ENCODE measurements at regions not wholly inside any gene's neighbourhood (a gene's known extent, or its start where the extent isn't known, plus 50 kb on each side); places are given as distances from the start of the nearest gene placed in this dataset.
A peak's percentile ranks its signal among the peaks of the same experiment; 100 is the strongest.

- Histone ChIP-seq H3K27ac (ENCODE audit: low read depth in 2 of 2, low read length in 1 of 2) (no peak overlapping the region), H3K4me3 (ENCODE audit: low read depth in 1 of 2, low read length in 2 of 2) (no peak overlapping the region), H3K9me3 (ENCODE audit: control insufficient read depth in 2 of 2, insufficient read depth in 1 of 2, low read depth in 1 of 2, low read length in 1 of 2) (no peaks in the 10 kb centered on the region), H3K27me3 (ENCODE audit: control insufficient read depth in 1 of 2, insufficient read depth in 2 of 2, low read length in 2 of 2) (no peaks in the 10 kb centered on the region), H3K4me1 (ENCODE audit: control insufficient read depth in 2 of 2, insufficient read depth in 2 of 2, low read length in 1 of 2) (peaks cover 0 to 5% of the 10 kb centered on the region in 2 donors), H3K36me3 (ENCODE audit: control insufficient read depth in 2 of 2, insufficient read depth in 2 of 2, low read length in 1 of 2) (no peaks in the 10 kb centered on the region)
Observed at GRCh38 chr4:105023668-105024055, 123.0 kb upstream of the TET2 start.

DNA sequence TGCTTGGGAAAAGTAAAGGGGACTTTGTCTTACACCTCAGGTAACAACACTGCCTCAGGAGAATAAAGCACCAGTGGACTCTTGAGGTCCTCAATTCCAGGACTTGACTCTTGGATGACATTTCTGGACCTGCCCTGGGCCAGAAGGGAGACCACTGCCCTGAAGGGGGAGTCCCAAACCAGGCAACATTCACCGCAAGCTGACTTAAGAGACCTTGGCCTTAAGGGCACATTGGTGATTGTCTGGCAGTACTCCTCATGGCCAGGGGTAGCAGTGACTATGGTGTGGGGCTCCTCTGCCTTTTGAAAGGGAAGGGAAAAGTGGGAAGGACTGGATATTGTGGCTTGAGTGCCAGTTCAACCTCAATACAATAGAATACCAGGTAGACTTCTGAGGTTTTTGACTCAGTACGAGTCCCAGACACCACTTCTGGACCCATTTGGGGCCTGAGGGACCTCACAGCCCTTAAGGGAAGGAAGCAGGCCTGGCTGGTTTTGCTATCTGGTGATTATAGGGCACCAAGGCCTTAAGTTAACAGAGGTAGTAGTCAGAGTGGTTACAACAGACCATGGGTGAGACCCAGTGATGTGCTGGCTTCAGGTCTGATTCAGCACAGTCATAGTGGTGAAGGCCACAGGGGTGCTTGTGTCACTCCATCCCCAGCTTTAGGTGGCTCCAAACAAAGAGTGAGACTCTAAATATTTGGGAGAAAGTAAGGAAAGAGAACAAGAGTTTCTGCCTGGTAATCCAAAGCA lies 121.2 kb upstream of the TET2 start:
- Histone ChIP-seq H3K27me3 (ENCODE audit: control insufficient read depth in 1 of 2, insufficient read depth in 2 of 2, low read length in 2 of 2) (no peaks in the 10 kb centered on the region), H3K4me1 (ENCODE audit: control insufficient read depth in 2 of 2, insufficient read depth in 2 of 2, low read length in 1 of 2) (peaks cover 0 to 5% of the 10 kb centered on the region in 2 donors), H3K4me3 (ENCODE audit: low read depth in 1 of 2, low read length in 2 of 2) (no peak overlapping the region), H3K36me3 (ENCODE audit: control insufficient read depth in 2 of 2, insufficient read depth in 2 of 2, low read length in 1 of 2) (no peaks in the 10 kb centered on the region), H3K9me3 (ENCODE audit: control insufficient read depth in 2 of 2, insufficient read depth in 1 of 2, low read depth in 1 of 2, low read length in 1 of 2) (no peaks in the 10 kb centered on the region), H3K27ac (ENCODE audit: low read depth in 2 of 2, low read length in 1 of 2) (no peak overlapping the region)
- WGBS, 2 donors = 88 to 91% methylated on average over 2 of the region's 2 CpGs

DNA sequence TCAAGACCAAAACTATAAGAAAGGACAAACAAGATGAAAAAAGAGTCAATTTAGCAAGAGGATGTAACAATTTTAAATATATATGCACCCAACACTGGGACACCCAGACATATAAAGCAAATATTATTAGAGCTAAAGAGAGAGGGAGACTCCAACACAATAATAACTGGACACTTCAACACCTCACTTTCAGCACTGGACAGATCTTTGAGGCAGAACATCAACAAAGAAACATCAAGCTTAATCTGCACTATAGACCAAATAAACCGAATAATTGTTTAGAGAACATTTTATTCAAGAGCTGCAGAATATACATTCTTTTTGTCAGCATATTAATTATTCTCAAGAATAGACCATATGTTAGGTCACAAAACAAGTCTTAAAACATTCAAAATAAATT lies 109.7 kb upstream of the TET2 start:
- Histone ChIP-seq H3K27me3 (ENCODE audit: control insufficient read depth in 1 of 2, insufficient read depth in 2 of 2, low read length in 2 of 2) (no peaks in the 10 kb centered on the region), H3K9me3 (ENCODE audit: control insufficient read depth in 2 of 2, insufficient read depth in 1 of 2, low read depth in 1 of 2, low read length in 1 of 2) (no peaks in the 10 kb centered on the region), H3K36me3 (ENCODE audit: control insufficient read depth in 2 of 2, insufficient read depth in 2 of 2, low read length in 1 of 2) (no peaks in the 10 kb centered on the region), H3K4me1 (ENCODE audit: control insufficient read depth in 2 of 2, insufficient read depth in 2 of 2, low read length in 1 of 2) (no peaks in the 10 kb centered on the region), H3K27ac (ENCODE audit: low read depth in 2 of 2, low read length in 1 of 2) (no peak overlapping the region), H3K4me3 (ENCODE audit: low read depth in 1 of 2, low read length in 2 of 2) (no peak overlapping the region)
- 67 to 85% methylated on average over 1 of the region's 1 CpG for WGBS, 2 donors

DNA sequence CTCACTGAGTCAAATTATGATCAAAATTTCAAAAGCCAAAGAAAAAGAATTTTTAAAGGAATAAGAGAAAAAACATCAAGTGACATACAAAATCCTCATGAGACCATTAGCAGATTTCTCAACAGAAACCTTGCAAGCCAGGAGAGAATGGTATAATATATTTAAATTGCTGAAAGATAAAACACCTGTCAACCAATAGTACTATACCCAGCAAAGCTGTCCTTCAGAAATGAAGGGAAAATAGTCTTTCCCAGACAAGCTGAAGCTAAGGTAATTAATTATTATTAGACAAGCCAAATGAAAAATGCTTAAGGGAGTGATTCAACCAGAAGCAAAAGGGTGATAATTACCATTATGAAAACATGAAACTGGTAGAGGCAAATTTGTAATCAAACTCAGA lies 104.2 kb upstream of the TET2 start:
- Histone ChIP-seq H3K27me3 (ENCODE audit: control insufficient read depth in 1 of 2, insufficient read depth in 2 of 2, low read length in 2 of 2) (no peaks in the 10 kb centered on the region), H3K4me3 (ENCODE audit: low read depth in 1 of 2, low read length in 2 of 2) (no peak overlapping the region), H3K36me3 (ENCODE audit: control insufficient read depth in 2 of 2, insufficient read depth in 2 of 2, low read length in 1 of 2) (no peaks in the 10 kb centered on the region), H3K27ac (ENCODE audit: low read depth in 2 of 2, low read length in 1 of 2) (no peak overlapping the region), H3K9me3 (ENCODE audit: control insufficient read depth in 2 of 2, insufficient read depth in 1 of 2, low read depth in 1 of 2, low read length in 1 of 2) (no peaks in the 10 kb centered on the region), H3K4me1 (ENCODE audit: control insufficient read depth in 2 of 2, insufficient read depth in 2 of 2, low read length in 1 of 2) (no peaks in the 10 kb centered on the region)

DNA sequence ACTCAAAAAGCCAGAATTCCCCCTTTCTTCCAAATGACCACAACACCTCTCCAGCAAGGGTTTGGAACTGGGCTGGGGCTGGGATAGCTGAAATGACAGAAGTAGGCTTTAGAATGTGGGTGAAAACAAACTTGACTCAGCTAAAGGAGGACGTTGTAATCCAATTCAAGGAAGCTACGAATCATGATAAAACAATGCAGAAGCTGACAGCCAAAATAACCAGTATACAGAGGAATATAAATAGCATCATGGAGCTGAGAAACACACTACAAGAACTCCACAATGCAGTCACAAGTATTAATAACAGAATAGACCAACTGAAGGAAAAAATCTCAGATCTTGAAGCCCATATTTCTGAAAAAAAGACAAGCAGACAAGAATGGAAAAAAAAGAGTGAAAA lies 95.8 kb upstream of the TET2 start:
- Histone ChIP-seq H3K4me1 (ENCODE audit: control insufficient read depth in 2 of 2, insufficient read depth in 2 of 2, low read length in 1 of 2) (no peaks in the 10 kb centered on the region), H3K36me3 (ENCODE audit: control insufficient read depth in 2 of 2, insufficient read depth in 2 of 2, low read length in 1 of 2) (no peaks in the 10 kb centered on the region), H3K27ac (ENCODE audit: low read depth in 2 of 2, low read length in 1 of 2) (no peak overlapping the region), H3K9me3 (ENCODE audit: control insufficient read depth in 2 of 2, insufficient read depth in 1 of 2, low read depth in 1 of 2, low read length in 1 of 2) (no peaks in the 10 kb centered on the region), H3K4me3 (ENCODE audit: low read depth in 1 of 2, low read length in 2 of 2) (no peak overlapping the region), H3K27me3 (ENCODE audit: control insufficient read depth in 1 of 2, insufficient read depth in 2 of 2, low read length in 2 of 2) (no peaks in the 10 kb centered on the region)
- WGBS, 2 donors = 38 to 47% methylated on average over 2 of the region's 2 CpGs

- WGBS, 2 donors = 75 to 80% methylated on average over 5 of the region's 5 CpGs
- Histone ChIP-seq H3K27me3 (ENCODE audit: control insufficient read depth in 1 of 2, insufficient read depth in 2 of 2, low read length in 2 of 2) (no peaks in the 10 kb centered on the region), H3K27ac (ENCODE audit: low read depth in 2 of 2, low read length in 1 of 2) (no peak overlapping the region)
Observed at GRCh38 chr4:105057370-105058105, 89.1 kb upstream of the TET2 start.

GRCh38 chr4:105058177-105058812 lies 88.4 kb upstream of the TET2 start:
- Histone ChIP-seq H3K4me3 (ENCODE audit: low read depth in 1 of 2, low read length in 2 of 2) (no peak overlapping the region), H3K4me1 (ENCODE audit: control insufficient read depth in 2 of 2, insufficient read depth in 2 of 2, low read length in 1 of 2) (no peaks in the 10 kb centered on the region), H3K9me3 (ENCODE audit: control insufficient read depth in 2 of 2, insufficient read depth in 1 of 2, low read depth in 1 of 2, low read length in 1 of 2) (no peaks in the 10 kb centered on the region), H3K27me3 (ENCODE audit: control insufficient read depth in 1 of 2, insufficient read depth in 2 of 2, low read length in 2 of 2) (no peaks in the 10 kb centered on the region), H3K27ac (ENCODE audit: low read depth in 2 of 2, low read length in 1 of 2) (no peak overlapping the region), H3K36me3 (ENCODE audit: control insufficient read depth in 2 of 2, insufficient read depth in 2 of 2, low read length in 1 of 2) (no peaks in the 10 kb centered on the region)
- 48 to 55% methylated on average over 3 of the region's 3 CpGs for WGBS, 2 donors

More at GRCh38 chr4:105057370-105058105, 89.1 kb upstream of the TET2 start:
- Histone ChIP-seq H3K36me3 (ENCODE audit: control insufficient read depth in 2 of 2, insufficient read depth in 2 of 2, low read length in 1 of 2) (no peaks in the 10 kb centered on the region), H3K4me1 (ENCODE audit: control insufficient read depth in 2 of 2, insufficient read depth in 2 of 2, low read length in 1 of 2) (no peaks in the 10 kb centered on the region), H3K4me3 (ENCODE audit: low read depth in 1 of 2, low read length in 2 of 2) (no peak overlapping the region), H3K9me3 (ENCODE audit: control insufficient read depth in 2 of 2, insufficient read depth in 1 of 2, low read depth in 1 of 2, low read length in 1 of 2) (no peaks in the 10 kb centered on the region)

- H3K4me1 ChIP-seq (ENCODE audit: control insufficient read depth in 2 of 2, insufficient read depth in 2 of 2, low read length in 1 of 2) = no peaks in the 10 kb centered on the region
- no peaks in the 10 kb centered on the region for H3K36me3 ChIP-seq (ENCODE audit: control insufficient read depth in 2 of 2, insufficient read depth in 2 of 2, low read length in 1 of 2)
- H3K27me3 ChIP-seq (ENCODE audit: control insufficient read depth in 1 of 2, insufficient read depth in 2 of 2, low read length in 2 of 2) = no peaks in the 10 kb centered on the region
- no peaks in the 10 kb centered on the region for H3K9me3 ChIP-seq (ENCODE audit: control insufficient read depth in 2 of 2, insufficient read depth in 1 of 2, low read depth in 1 of 2, low read length in 1 of 2)
- H3K27ac ChIP-seq (ENCODE audit: low read depth in 2 of 2, low read length in 1 of 2) = peak overlapping the region in 1 of 2 donors; percentile 18
- no peak overlapping the region for H3K4me3 ChIP-seq (ENCODE audit: low read depth in 1 of 2, low read length in 2 of 2)
Observed at GRCh38 chr4:105059337-105059736, 87.3 kb upstream of the TET2 start.

DNA sequence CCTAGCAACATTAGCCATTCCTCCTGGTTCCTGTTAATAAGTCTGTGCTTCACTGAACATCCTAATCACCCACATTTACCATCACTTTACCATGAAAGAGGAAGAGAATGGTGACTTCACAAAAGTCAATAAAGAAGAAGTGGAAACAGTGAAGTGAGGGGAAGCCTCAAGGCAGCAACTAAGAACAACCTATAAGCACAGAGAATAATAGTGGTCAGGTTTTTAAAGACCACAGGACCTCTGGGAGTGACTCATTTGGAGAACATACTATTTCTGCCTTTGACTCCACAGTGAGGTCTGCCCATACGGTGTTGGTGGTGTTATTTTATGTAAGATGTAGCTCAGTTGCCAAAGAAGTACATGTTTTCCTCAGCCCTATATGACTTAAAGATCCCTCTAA lies 86.0 kb upstream of the TET2 start:
- WGBS, 2 donors = 47 to 48% methylated on average over 1 of the region's 1 CpG
- no peaks in the 10 kb centered on the region for H3K4me1 ChIP-seq (ENCODE audit: control insufficient read depth in 2 of 2, insufficient read depth in 2 of 2, low read length in 1 of 2)
- no peak overlapping the region for H3K27ac ChIP-seq (ENCODE audit: low read depth in 2 of 2, low read length in 1 of 2)
- H3K4me3 ChIP-seq (ENCODE audit: low read depth in 1 of 2, low read length in 2 of 2) = no peak overlapping the region
- H3K36me3 ChIP-seq (ENCODE audit: control insufficient read depth in 2 of 2, insufficient read depth in 2 of 2, low read length in 1 of 2) = no peaks in the 10 kb centered on the region
- H3K9me3 ChIP-seq (ENCODE audit: control insufficient read depth in 2 of 2, insufficient read depth in 1 of 2, low read depth in 1 of 2, low read length in 1 of 2) = no peaks in the 10 kb centered on the region
- no peaks in the 10 kb centered on the region for H3K27me3 ChIP-seq (ENCODE audit: control insufficient read depth in 1 of 2, insufficient read depth in 2 of 2, low read length in 2 of 2)
